ENCODE measurements at regions not wholly inside any gene's neighbourhood (a gene's known extent, or its start where the extent isn't known, plus 50 kb on each side); places are given as distances from the start of the nearest gene placed in this dataset.

DNA sequence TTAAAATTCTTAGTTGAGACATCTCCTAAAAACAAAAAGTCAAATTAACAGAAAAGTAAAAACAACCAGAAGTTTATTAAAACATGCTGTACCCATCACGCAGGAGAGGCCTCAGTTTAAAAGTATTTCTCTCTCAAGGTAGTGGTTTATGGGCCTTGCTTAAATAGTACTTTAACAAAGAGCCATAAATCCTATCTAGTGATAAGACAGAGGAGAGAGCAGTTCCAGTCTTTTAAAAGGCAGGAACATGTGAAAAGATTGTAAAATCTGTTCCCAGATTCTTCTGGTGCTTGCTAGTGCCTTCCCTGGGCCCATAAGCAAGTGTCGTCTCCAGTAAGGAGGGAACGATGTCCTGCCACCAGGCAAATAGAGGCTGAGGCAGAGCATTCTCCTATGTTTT, 476.3 kb upstream of the ADGRL3 start:
- TF ChIP-seq, protein P1, sequence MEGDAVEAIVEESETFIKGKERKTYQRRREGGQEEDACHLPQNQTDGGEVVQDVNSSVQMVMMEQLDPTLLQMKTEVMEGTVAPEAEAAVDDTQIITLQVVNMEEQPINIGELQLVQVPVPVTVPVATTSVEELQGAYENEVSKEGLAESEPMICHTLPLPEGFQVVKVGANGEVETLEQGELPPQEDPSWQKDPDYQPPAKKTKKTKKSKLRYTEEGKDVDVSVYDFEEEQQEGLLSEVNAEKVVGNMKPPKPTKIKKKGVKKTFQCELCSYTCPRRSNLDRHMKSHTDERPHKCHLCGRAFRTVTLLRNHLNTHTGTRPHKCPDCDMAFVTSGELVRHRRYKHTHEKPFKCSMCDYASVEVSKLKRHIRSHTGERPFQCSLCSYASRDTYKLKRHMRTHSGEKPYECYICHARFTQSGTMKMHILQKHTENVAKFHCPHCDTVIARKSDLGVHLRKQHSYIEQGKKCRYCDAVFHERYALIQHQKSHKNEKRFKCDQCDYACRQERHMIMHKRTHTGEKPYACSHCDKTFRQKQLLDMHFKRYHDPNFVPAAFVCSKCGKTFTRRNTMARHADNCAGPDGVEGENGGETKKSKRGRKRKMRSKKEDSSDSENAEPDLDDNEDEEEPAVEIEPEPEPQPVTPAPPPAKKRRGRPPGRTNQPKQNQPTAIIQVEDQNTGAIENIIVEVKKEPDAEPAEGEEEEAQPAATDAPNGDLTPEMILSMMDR (IDR thresholded peaks at IDR 0.05): no peak
- TF ChIP-seq EP300 (IDR thresholded peaks at IDR 0.05): no peak
- no peak for TF ChIP-seq POLR2A (IDR thresholded peaks at IDR 0.05)

All from sigmoid colon (tissue), 4 donors.